DND-41 (cell line): ENCODE measurements at regions not wholly inside any gene's neighbourhood (a gene's known extent, or its start where the extent isn't known, plus 50 kb on each side); places are given as distances from the start of the nearest gene placed in this dataset.

ENCODE experiments used
- EZH2 ChIP-seq: IDR thresholded peaks from 3 replicates; pipeline ENCODE4 v1.6.1; 2012; ENCODE audit warnings: borderline replicate concordance, low read depth, mild to moderate bottlenecking, moderate library complexity, low read length, inconsistent platforms; ENCODE audit not compliant: severe bottlenecking
- TF ChIP-seq, protein P1 (sequence below): IDR thresholded peaks from 2 replicates; pipeline ENCODE4 v1.5.1; 2012; ENCODE audit warnings: borderline replicate concordance, low read length, moderate library complexity, mild to moderate bottlenecking; ENCODE audit not compliant: poor library complexity, severe bottlenecking; ENCODE audit errors: extremely low read depth

GRCh38 chr4:188879598-188879997 lies 740.4 kb downstream of the TRIML1 start:
- no peak for TF ChIP-seq EZH2
- TF ChIP-seq, protein P1, sequence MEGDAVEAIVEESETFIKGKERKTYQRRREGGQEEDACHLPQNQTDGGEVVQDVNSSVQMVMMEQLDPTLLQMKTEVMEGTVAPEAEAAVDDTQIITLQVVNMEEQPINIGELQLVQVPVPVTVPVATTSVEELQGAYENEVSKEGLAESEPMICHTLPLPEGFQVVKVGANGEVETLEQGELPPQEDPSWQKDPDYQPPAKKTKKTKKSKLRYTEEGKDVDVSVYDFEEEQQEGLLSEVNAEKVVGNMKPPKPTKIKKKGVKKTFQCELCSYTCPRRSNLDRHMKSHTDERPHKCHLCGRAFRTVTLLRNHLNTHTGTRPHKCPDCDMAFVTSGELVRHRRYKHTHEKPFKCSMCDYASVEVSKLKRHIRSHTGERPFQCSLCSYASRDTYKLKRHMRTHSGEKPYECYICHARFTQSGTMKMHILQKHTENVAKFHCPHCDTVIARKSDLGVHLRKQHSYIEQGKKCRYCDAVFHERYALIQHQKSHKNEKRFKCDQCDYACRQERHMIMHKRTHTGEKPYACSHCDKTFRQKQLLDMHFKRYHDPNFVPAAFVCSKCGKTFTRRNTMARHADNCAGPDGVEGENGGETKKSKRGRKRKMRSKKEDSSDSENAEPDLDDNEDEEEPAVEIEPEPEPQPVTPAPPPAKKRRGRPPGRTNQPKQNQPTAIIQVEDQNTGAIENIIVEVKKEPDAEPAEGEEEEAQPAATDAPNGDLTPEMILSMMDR: no peak
